ENCODE measurements at regions not wholly inside any gene's neighbourhood (a gene's known extent, or its start where the extent isn't known, plus 50 kb on each side); places are given as distances from the start of the nearest gene placed in this dataset.

GRCh38 chr7:68998136-68998535 is 600.1 kb upstream of the AUTS2 start:
- TF ChIP-seq REST (IDR thresholded peaks at IDR 0.05) (no peak), CTCF (IDR thresholded peaks at IDR 0.05; ENCODE audit: low read depth, low read length, missing input control) (no peak), EGR1 (IDR thresholded peaks at IDR 0.05; ENCODE audit: low read depth in 2 of 2) (no peak), FOXA1 (IDR thresholded peaks at IDR 0.05) (no peak), TAF1 (conservative IDR thresholded peaks at IDR 0.05) (no peak)
